ENCODE measurements at regions not wholly inside any gene's neighbourhood (a gene's known extent, or its start where the extent isn't known, plus 50 kb on each side); places are given as distances from the start of the nearest gene placed in this dataset.

GRCh38 chr10:117823980-117824379 lies 222.8 kb downstream of the RAB11FIP2 start:
- SMC1A ChIA-PET (ENCODE audit: uncharacterized antibody, unreplicated experiment), result no interaction called here

More at GRCh38 chr10:117823980-117824379, 222.8 kb downstream of the RAB11FIP2 start:
- Histone ChIP-seq H3K27ac (ENCODE audit: control insufficient read depth, insufficient read depth) (no peak overlapping the region), H3K27me3 (replicated peaks in 1 of 2; ENCODE audit: control insufficient read depth in 2 of 2, insufficient read depth in 2 of 2, low read length in 1 of 2) (no peaks in the 10 kb centered on the region; a peak in 2 of 4 replicates), H3K36me3 (ENCODE audit: control insufficient read depth in 2 of 2, insufficient read depth in 2 of 2, low read length in 1 of 2) (no peaks in the 10 kb centered on the region), H3K79me2 (ENCODE audit: control insufficient read depth, insufficient read depth, low read length) (no peaks in the 10 kb centered on the region), H2AFZ (ENCODE audit: control insufficient read depth, low read depth, low read length) (no peak overlapping the region), H3K9ac (ENCODE audit: control insufficient read depth, insufficient read depth, low read length) (no peak overlapping the region), H3K9me3 (replicated peaks; ENCODE audit: control insufficient read depth, insufficient read depth, low read length) (no peaks in the 10 kb centered on the region), H3K4me2 (ENCODE audit: control insufficient read depth, insufficient read depth) (no peak overlapping the region), H4K20me1 (ENCODE audit: control insufficient read depth, insufficient read depth) (no peaks in the 10 kb centered on the region), H3K4me3 (no peak overlapping the region), H3K4me1 (ENCODE audit: control insufficient read depth, insufficient read depth, low read length) (no peaks in the 10 kb centered on the region)
- RAD21 ChIA-PET (ENCODE audit: unreplicated experiment), result interaction anchor here (0.6 kb wide), 1 partner anchor 178 kb away, joined by 3 read pairs; no protein-coding TSS in a partner anchor
- no peak for TF ChIP-seq PBX3 (IDR thresholded peaks at IDR 0.05; ENCODE audit: insufficient replicate concordance, low read depth, low read length)
- no peak for TF ChIP-seq LARP7 (IDR thresholded peaks at IDR 0.05)
- TF ChIP-seq HCFC1 (IDR thresholded peaks at IDR 0.05; ENCODE audit: low read length), result no peak
- no peak for TF ChIP-seq GATAD2B (conservative IDR thresholded peaks at IDR 0.05; ENCODE audit: low read depth)
- TF ChIP-seq CEBPB (IDR thresholded peaks at IDR 0.05; ENCODE audit: borderline replicate concordance in 1 of 2, low read depth in 2 of 2, low read length in 2 of 2), result no peak
- no peak for TF ChIP-seq GABPA (IDR thresholded peaks at IDR 0.05; ENCODE audit: low read depth)
- no peak for TF ChIP-seq USF1 (IDR thresholded peaks at IDR 0.05; ENCODE audit: borderline replicate concordance, extremely low read length, insufficient read depth, low read depth, low read length)
- TF ChIP-seq PKNOX1 (IDR thresholded peaks at IDR 0.05), result no peak
- no peak for TF ChIP-seq TBL1XR1 (IDR thresholded peaks at IDR 0.05; ENCODE audit: low read depth, low read length)
- TF ChIP-seq KLF5 (IDR thresholded peaks at IDR 0.05; ENCODE audit: partially characterized antibody), result no peak
- no peak for TF ChIP-seq BMI1 (IDR thresholded peaks at IDR 0.05; ENCODE audit: borderline replicate concordance)
- TF ChIP-seq ETV6 (conservative IDR thresholded peaks at IDR 0.05 in 1 of 2, IDR thresholded peaks at IDR 0.05 in 1 of 2; ENCODE audit: borderline replicate concordance in 1 of 2, low read depth in 1 of 2), result no peak
- POLR2A ChIA-PET, result no interaction called here
- DNase-seq (ENCODE audit: low read depth, low spot score), result no peak
- intact Hi-C loops (cut with micrococcal nuclease; ENCODE audit: unreplicated experiment), result no loop called here
- no peak for ATAC-seq
- BruUV-seq (replicated peaks), result no TSS peak
- CTCF ChIA-PET, result no interaction called here
- WGBS (ENCODE audit: insufficient coverage, insufficient replicate concordance, low lambda C conversion rate, missing lambda C conversion rate), result 52% methylated on average over 5 of the region's 5 CpGs
- FAIRE-seq, result no peak
- in situ Hi-C loops (cut with MboI), result no loop called here

Measured in GM12878 (cell line).